Chondrocyte (in vitro differentiated cells): ENCODE measurements at regions not wholly inside any gene's neighbourhood (a gene's known extent, or its start where the extent isn't known, plus 50 kb on each side); places are given as distances from the start of the nearest gene placed in this dataset.
A peak's percentile ranks its signal among the peaks of the same experiment; 100 is the strongest.

ENCODE experiments used
- DNase-seq: peaks from one replicate; pipeline ENCODE4 v3.0.0; 2021; ENCODE audit warnings: mixed read lengths, low spot score
- H3K27ac Mint-ChIP-seq: one replicate; pipeline ENCODE4 v1.8.0; 2021; ENCODE audit warnings: mild to moderate bottlenecking, moderate library complexity, mixed read lengths; ENCODE audit not compliant: unreplicated experiment
- H3K27me3 Mint-ChIP-seq: 2 replicates; pipeline ENCODE4 v1.8.0; 2021; ENCODE audit warnings: low read depth, mixed read lengths
- H3K36me3 Mint-ChIP-seq: 2 replicates; pipeline ENCODE4 v1.8.0; 2021; ENCODE audit warnings: low read depth, mixed read lengths
- H3K4me1 Mint-ChIP-seq: 2 replicates; pipeline ENCODE4 v1.8.0; 2021; ENCODE audit warnings: low read depth, mild to moderate bottlenecking, mixed read lengths
- H3K4me3 Mint-ChIP-seq: one replicate; pipeline ENCODE4 v1.8.0; 2021; ENCODE audit warnings: mild to moderate bottlenecking, moderate library complexity, mixed read lengths; ENCODE audit not compliant: unreplicated experiment
- H3K9me3 Mint-ChIP-seq: 2 replicates; pipeline ENCODE4 v1.8.0; 2021; ENCODE audit warnings: low read depth, mixed read lengths
- TF ChIP-seq, protein P1 (sequence below): fragments of 200-600 bp; sonication (generic); IDR thresholded peaks from 2 replicates; pipeline ENCODE4 v1.5.0; 2021; ENCODE audit warnings: antibody characterized with exemption, mild to moderate bottlenecking, moderate library complexity

DNA sequence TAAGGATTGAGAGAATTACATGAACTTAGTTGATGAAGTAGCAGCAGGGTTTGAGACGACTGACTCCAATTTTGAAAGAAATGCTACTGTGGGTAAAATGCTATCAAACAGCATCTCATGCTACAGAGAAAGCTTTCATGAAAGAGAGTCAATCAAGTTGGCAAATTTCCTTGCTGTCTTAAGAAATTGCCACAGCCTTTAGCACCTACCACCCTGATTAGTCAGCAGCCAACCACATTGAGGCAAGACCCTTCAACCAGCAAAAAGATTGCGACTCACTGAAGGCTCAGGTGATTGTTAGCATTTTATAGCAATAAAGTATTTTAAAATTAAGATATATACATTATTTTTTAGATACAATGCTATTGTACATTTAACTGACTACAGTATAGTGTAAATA is 80.9 kb downstream of the RAP2B start:
- H3K9me3 Mint-ChIP-seq, result peaks cover 9% of the 10 kb centered on the region
- DNase-seq, result no peak
- no peak overlapping the region for H3K27ac Mint-ChIP-seq
- TF ChIP-seq, protein P1, sequence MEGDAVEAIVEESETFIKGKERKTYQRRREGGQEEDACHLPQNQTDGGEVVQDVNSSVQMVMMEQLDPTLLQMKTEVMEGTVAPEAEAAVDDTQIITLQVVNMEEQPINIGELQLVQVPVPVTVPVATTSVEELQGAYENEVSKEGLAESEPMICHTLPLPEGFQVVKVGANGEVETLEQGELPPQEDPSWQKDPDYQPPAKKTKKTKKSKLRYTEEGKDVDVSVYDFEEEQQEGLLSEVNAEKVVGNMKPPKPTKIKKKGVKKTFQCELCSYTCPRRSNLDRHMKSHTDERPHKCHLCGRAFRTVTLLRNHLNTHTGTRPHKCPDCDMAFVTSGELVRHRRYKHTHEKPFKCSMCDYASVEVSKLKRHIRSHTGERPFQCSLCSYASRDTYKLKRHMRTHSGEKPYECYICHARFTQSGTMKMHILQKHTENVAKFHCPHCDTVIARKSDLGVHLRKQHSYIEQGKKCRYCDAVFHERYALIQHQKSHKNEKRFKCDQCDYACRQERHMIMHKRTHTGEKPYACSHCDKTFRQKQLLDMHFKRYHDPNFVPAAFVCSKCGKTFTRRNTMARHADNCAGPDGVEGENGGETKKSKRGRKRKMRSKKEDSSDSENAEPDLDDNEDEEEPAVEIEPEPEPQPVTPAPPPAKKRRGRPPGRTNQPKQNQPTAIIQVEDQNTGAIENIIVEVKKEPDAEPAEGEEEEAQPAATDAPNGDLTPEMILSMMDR, result no peak
- no peak overlapping the region for H3K4me3 Mint-ChIP-seq
- no peaks in the 10 kb centered on the region for H3K36me3 Mint-ChIP-seq
- peaks cover 33% of the 10 kb centered on the region for H3K4me1 Mint-ChIP-seq
- no peaks in the 10 kb centered on the region for H3K27me3 Mint-ChIP-seq

DNA sequence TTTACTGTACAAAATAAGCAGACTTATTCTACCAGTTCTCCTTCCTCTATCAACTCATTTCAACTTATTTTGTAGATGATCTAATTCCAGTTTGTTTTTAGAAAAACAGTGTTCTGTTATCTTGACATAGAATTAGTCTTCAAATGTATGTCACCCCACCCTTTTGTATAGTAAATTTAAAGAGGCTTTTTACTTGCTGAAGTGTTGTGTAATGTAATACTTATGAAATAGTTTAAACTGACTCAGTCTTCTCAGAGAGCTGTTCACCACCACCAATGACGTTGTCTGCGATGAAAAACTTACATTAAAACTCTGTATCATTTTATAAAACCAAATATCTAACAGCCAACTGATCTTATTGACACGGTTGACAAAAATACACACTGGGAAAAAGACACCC is 82.9 kb downstream of the RAP2B start:
- Mint-ChIP-seq H3K9me3 (peaks cover 9% of the 10 kb centered on the region), H3K4me1 (peaks cover 36% of the 10 kb centered on the region), H3K27me3 (no peaks in the 10 kb centered on the region), H3K27ac (no peak overlapping the region), H3K36me3 (no peaks in the 10 kb centered on the region), H3K4me3 (no peak overlapping the region)
- no peak for DNase-seq
- TF ChIP-seq, protein P1, result no peak

DNA sequence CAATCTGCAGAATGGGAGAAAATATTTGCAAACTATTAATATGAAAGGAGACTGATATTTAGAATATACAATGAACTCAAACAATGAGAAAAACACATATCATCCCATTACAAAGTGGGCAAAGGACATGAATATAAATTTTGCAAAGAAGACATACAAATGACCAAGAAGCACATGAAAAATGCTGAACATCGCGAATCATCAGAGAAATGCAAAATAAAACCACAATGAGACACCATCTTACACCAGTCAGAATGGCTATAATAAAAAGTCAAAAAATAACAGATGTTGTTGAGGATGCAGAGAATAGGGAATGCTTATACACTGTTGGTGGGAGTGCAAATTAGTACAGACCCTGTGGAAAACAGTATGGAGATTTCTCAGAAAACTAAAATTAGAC is 83.6 kb downstream of the RAP2B start:
- TF ChIP-seq, protein P1, result no peak
- no peak overlapping the region for H3K4me3 Mint-ChIP-seq
- no peak overlapping the region for H3K27ac Mint-ChIP-seq
- peaks cover 9% of the 10 kb centered on the region for H3K9me3 Mint-ChIP-seq
- H3K4me1 Mint-ChIP-seq, result peaks cover 41% of the 10 kb centered on the region
- DNase-seq, result no peak
- no peaks in the 10 kb centered on the region for H3K27me3 Mint-ChIP-seq
- H3K36me3 Mint-ChIP-seq, result no peaks in the 10 kb centered on the region

DNA sequence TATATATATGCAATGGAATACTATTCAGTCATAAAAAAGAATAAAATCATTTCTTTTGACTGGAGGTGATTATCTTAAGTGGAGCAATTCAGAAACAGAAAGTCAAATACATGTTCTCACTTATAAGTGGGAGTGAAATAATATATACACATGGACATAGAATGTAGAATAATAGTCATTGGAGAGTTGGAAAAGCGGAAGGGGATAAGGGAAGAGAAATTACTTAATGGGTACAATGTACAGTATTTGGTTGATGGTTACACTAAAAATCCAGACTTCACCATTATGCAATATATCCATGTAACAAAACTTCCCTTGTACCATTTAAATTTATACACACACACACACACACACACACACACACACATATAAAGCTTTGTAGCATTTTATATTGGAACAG is 84.3 kb downstream of the RAP2B start:
- Mint-ChIP-seq H3K27ac (peak overlapping the region; percentile 82), H3K27me3 (no peaks in the 10 kb centered on the region), H3K4me1 (peaks cover 42% of the 10 kb centered on the region), H3K36me3 (no peaks in the 10 kb centered on the region), H3K4me3 (no peak overlapping the region), H3K9me3 (peaks cover 9% of the 10 kb centered on the region)
- TF ChIP-seq, protein P1, result no peak
- no peak for DNase-seq

DNA sequence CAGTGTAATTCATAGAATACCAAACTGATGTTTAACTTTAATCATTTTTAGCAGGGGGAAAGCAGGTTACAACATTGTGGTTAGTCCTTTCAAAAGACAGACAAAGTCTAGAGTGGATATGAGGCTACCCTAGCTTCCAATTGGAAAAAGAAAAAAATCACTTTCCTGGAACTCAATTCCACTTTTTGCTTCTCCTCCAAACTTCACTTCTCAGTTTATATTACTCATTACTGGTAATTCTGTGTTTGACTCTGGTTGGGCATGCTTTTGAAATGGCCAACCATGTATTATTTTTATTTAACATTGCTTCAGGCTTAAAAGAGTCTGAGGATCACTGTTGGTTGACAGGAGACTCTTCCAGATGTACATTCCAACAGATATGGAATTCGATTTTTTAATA is 84.8 kb downstream of the RAP2B start:
- H3K27ac Mint-ChIP-seq, result peak overlapping the region; percentile 82
- TF ChIP-seq, protein P1, result no peak
- H3K9me3 Mint-ChIP-seq, result peaks cover 8% of the 10 kb centered on the region
- peaks cover 42% of the 10 kb centered on the region for H3K4me1 Mint-ChIP-seq
- H3K27me3 Mint-ChIP-seq, result no peaks in the 10 kb centered on the region
- H3K4me3 Mint-ChIP-seq, result no peak overlapping the region
- DNase-seq, result no peak
- H3K36me3 Mint-ChIP-seq, result no peaks in the 10 kb centered on the region
